A549 (cell line): ENCODE measurements at regions not wholly inside any gene's neighbourhood (a gene's known extent, or its start where the extent isn't known, plus 50 kb on each side); places are given as distances from the start of the nearest gene placed in this dataset.

Source experiments
- ATAC-seq, 2 experiments: fragments of 200-7000 bp in 1 of 2; fragments of >200 bp in 1 of 2; cut with Nextera tagmentation in 1 of 2; cut with Tn5 transposase in 1 of 2; 3 replicates each; pipeline versions ENCODE4 v1.8.0 to v1.9.1; 2018 to 2020; ENCODE audit warnings: mild to moderate bottlenecking in 1 of 2, moderate library complexity in 1 of 2
- CTCF ChIA-PET: fragments of 300-600 bp; sonication (Branson Sonifier 250); formaldehyde crosslinking; extraction: SDS; loops from one replicate; lab custom pipeline; 2021; ENCODE audit warnings: antibody characterized with exemption, inconsistent platforms; lab: Yijun Ruan, JAX
- POLR2A ChIA-PET: fragments of 350-600 bp; formaldehyde crosslinking; extraction: SDS; loops from one replicate; lab custom pipeline; 2021; ENCODE audit warnings: antibody characterized with exemption, inconsistent platforms; lab: Yijun Ruan, JAX
- DNase-seq, 2 experiments: peaks; one replicate each; pipeline versions ENCODE4 v3.0.0 to v3.0.0-alpha.2; 2011 to 2016; ENCODE audit warnings: low read depth in 1 of 2, low spot score in 1 of 2
- FAIRE-seq: peaks from 2 replicates; lab custom pipeline; 2011; peaks lifted over from hg19 to GRCh38; lab: Jason Lieb, UNC
- H3K27ac ChIP-seq, 2 experiments: fragments of >200 bp; sonication (Bioruptor Twin); formaldehyde crosslinking; 3 replicates each; pipeline ENCODE4 v1.5.1; 2016 to 2017
- H3K4me1 ChIP-seq: fragments of >200 bp; sonication (Bioruptor Twin); formaldehyde crosslinking; 3 replicates; pipeline ENCODE4 v1.6.1; 2016
- H3K4me2 ChIP-seq: fragments of >200 bp; sonication (Bioruptor Twin); formaldehyde crosslinking; 3 replicates; pipeline ENCODE4 v1.6.1; 2016
- H3K4me3 ChIP-seq: fragments of >200 bp; sonication (Bioruptor Twin); formaldehyde crosslinking; 3 replicates; pipeline ENCODE4 v1.5.1; 2016
- H3K9me3 ChIP-seq: fragments of >200 bp; sonication (Bioruptor Twin); formaldehyde crosslinking; 3 replicates; pipeline ENCODE4 v1.6.1; 2016
- CEBPB ChIP-seq, 2 experiments: fragments of >200 bp in 1 of 2; sonication (Bioruptor Twin) in 1 of 2; formaldehyde crosslinking in 1 of 2; IDR thresholded peaks; 2 replicates each; pipeline ENCODE4 v1.6.1; 2012 to 2016
- CHD2 ChIP-seq: fragments of 150-350 bp; IDR thresholded peaks from 2 replicates; pipeline ENCODE4 v1.6.1; 2014; ENCODE audit warnings: low read length; ENCODE audit not compliant: partially characterized antibody
- CHD4 ChIP-seq: fragments of 200-600 bp; sonication (generic); IDR thresholded peaks from 2 replicates; pipeline ENCODE4 v1.6.1; 2016; ENCODE audit warnings: antibody characterized with exemption, mild to moderate bottlenecking, borderline replicate concordance
- CTCF ChIP-seq: fragments of >200 bp; sonication (Bioruptor Twin); formaldehyde crosslinking; IDR thresholded peaks from 3 replicates; pipeline ENCODE4 v1.5.1; 2016
- EHF ChIP-seq: fragments of 250-450 bp; sonication (Bioruptor Pico); IDR thresholded peaks from 2 replicates; pipeline ENCODE4 v1.5.0; 2020; ENCODE audit warnings: mild to moderate bottlenecking
- FOSL2 ChIP-seq, 2 experiments: fragments of 450-650 bp in 1 of 2; fragments of >200 bp in 1 of 2; sonication (Bioruptor Twin) in 1 of 2; formaldehyde crosslinking; IDR thresholded peaks; 2 replicates each; pipeline versions ENCODE4 v1.5.0 to v1.6.1; 2016 to 2020; ENCODE audit warnings: mild to moderate bottlenecking in 1 of 2, moderate library complexity in 1 of 2
- FOXS1 ChIP-seq: fragments of 250-450 bp; sonication (Bioruptor Pico); IDR thresholded peaks from 2 replicates; pipeline ENCODE4 v1.5.0; 2020; ENCODE audit warnings: mild to moderate bottlenecking, moderate library complexity
- GATA3 ChIP-seq: IDR thresholded peaks from 2 replicates; pipeline ENCODE4 v1.6.1; 2012; ENCODE audit warnings: borderline replicate concordance
- HDAC2 ChIP-seq: fragments of 200-600 bp; sonication (generic); IDR thresholded peaks from 2 replicates; pipeline ENCODE4 v1.6.1; 2016
- HEYL ChIP-seq: fragments of 250-450 bp; sonication (Bioruptor Pico); IDR thresholded peaks from 2 replicates; pipeline ENCODE4 v1.8.0; 2021; ENCODE audit warnings: mild to moderate bottlenecking, moderate library complexity
- HOXA7 ChIP-seq: fragments of 250-450 bp; sonication (Bioruptor Pico); IDR thresholded peaks from 2 replicates; pipeline ENCODE4 v1.5.0; 2020; ENCODE audit warnings: mild to moderate bottlenecking, moderate library complexity
- KDM1A ChIP-seq: fragments of 200-600 bp; sonication (generic); IDR thresholded peaks from 2 replicates; pipeline ENCODE4 v1.6.1; 2016; ENCODE audit warnings: low read depth, mild to moderate bottlenecking
- KDM5A ChIP-seq: fragments of 200-600 bp; sonication (generic); IDR thresholded peaks from 2 replicates; pipeline ENCODE4 v1.6.1; 2016; ENCODE audit warnings: antibody characterized with exemption, mild to moderate bottlenecking
- MAX ChIP-seq: IDR thresholded peaks from 2 replicates; pipeline ENCODE4 v1.6.1; 2012
- MAZ ChIP-seq: fragments of 150-350 bp; IDR thresholded peaks from 2 replicates; pipeline ENCODE4 v1.6.1; 2014; ENCODE audit warnings: antibody characterized with exemption, low read depth, low read length, borderline replicate concordance
- MYC ChIP-seq: IDR thresholded peaks from 2 replicates; pipeline ENCODE4 v1.6.1; 2012; ENCODE audit warnings: mild to moderate bottlenecking, inconsistent platforms, low read length, improper control_type of control experiment, borderline replicate concordance
- NFE2L2 ChIP-seq: fragments of 150-350 bp; conservative IDR thresholded peaks from 2 replicates; pipeline ENCODE4 v1.6.1; 2014; ENCODE audit warnings: low read length
- NPAS2 ChIP-seq: fragments of 250-450 bp; sonication (Bioruptor Pico); IDR thresholded peaks from 2 replicates; pipeline ENCODE4 v1.8.0; 2022; ENCODE audit warnings: mild to moderate bottlenecking, moderate library complexity, borderline replicate concordance
- POLR2AphosphoS2 ChIP-seq: conservative IDR thresholded peaks from 2 replicates; pipeline ENCODE4 v1.6.1; 2012; ENCODE audit warnings: low read length, improper control_type of control experiment, inconsistent platforms
- RAD21 ChIP-seq, 2 experiments: fragments of >200 bp in 1 of 2; sonication (Bioruptor Twin) in 1 of 2; formaldehyde crosslinking in 1 of 2; IDR thresholded peaks in 1 of 2; conservative IDR thresholded peaks in 1 of 2; 2 replicates in 1 of 2; 3 replicates in 1 of 2; pipeline ENCODE4 v1.6.1; 2012 to 2018; ENCODE audit warnings: inconsistent platforms in 1 of 2
- RARB ChIP-seq: fragments of 250-450 bp; sonication (Bioruptor Pico); IDR thresholded peaks from 2 replicates; pipeline ENCODE4 v1.8.0; 2021; ENCODE audit warnings: mild to moderate bottlenecking, moderate library complexity
- RFX5 ChIP-seq: fragments of 450-650 bp; IDR thresholded peaks from 2 replicates; pipeline ENCODE4 v1.7.1; 2014; ENCODE audit warnings: antibody characterized with exemption, mild to moderate bottlenecking, moderate library complexity
- RNF2 ChIP-seq: fragments of 200-600 bp; sonication (generic); IDR thresholded peaks from 2 replicates; pipeline ENCODE4 v1.6.1; 2016; ENCODE audit warnings: low read depth, mild to moderate bottlenecking, antibody characterized with exemption, moderate library complexity, borderline replicate concordance
- SMC3 ChIP-seq: fragments of >200 bp; sonication (Bioruptor Twin); formaldehyde crosslinking; IDR thresholded peaks from 3 replicates; pipeline ENCODE4 v1.6.1; 2018; ENCODE audit warnings: inconsistent platforms
- TFCP2L1 ChIP-seq: fragments of 250-450 bp; sonication (Bioruptor Pico); IDR thresholded peaks from 2 replicates; pipeline ENCODE4 v1.5.0; 2021; ENCODE audit warnings: mild to moderate bottlenecking
- ZNF302 ChIP-seq: fragments of 250-450 bp; sonication (Bioruptor Pico); IDR thresholded peaks from 2 replicates; pipeline ENCODE4 v1.9.0; 2021; ENCODE audit warnings: inconsistent platforms, mild to moderate bottlenecking, moderate library complexity
- WGBS: methylation state at CpG from one replicate; pipeline ENCODE4 v1.1.6; 2017; ENCODE audit errors: missing lambda C conversion rate; 5-methylcytosine and 5-hydroxymethylcytosine counted together
- TF ChIP-seq, protein P1 (sequence below): fragments of >200 bp; sonication (Bioruptor Twin); formaldehyde crosslinking; IDR thresholded peaks from 3 replicates; pipeline ENCODE4 v1.6.1; 2016
- TF ChIP-seq, protein P2 (sequence below): fragments of 250-450 bp; sonication (Bioruptor Pico); IDR thresholded peaks from 2 replicates; pipeline ENCODE4 v1.5.0; 2020; ENCODE audit warnings: low read depth, mild to moderate bottlenecking, moderate library complexity
- TF ChIP-seq, protein P3 (sequence below): IDR thresholded peaks from 2 replicates; pipeline ENCODE4 v1.6.1; 2012

DNA sequence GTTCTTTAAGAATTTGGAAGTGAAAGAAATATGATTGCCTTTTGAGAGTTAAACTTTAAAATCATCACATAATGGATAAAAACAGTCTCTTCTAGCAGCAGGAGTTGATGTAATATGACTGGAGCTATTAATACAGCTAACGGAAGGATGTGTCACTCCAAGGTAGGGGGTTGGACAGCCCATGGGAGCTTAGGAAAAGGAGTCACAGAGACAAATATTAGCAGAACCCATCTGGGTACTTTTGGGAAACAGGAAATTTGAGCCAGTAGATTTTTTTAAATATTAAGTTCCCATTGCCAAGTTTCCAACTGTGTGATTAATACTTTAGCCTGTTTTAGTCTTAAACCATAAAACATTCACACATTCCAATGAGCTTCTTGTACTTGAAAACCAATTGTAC, 164.7 kb upstream of the RIMS1 start:
- FAIRE-seq (no peak), ATAC-seq (no peak), DNase-seq (no peak)
- Histone ChIP-seq H3K4me1 (no peaks in the 10 kb centered on the region), H3K4me2 (no peak overlapping the region), H3K4me3 (no peak overlapping the region), H3K27ac (no peak overlapping the region), H3K9me3 (no peaks in the 10 kb centered on the region)
- ChIA-PET CTCF (no interaction called here), POLR2A (no interaction called here)
- 80% methylated on average over 1 of the region's 1 CpG for WGBS
- TF ChIP-seq, protein P1, sequence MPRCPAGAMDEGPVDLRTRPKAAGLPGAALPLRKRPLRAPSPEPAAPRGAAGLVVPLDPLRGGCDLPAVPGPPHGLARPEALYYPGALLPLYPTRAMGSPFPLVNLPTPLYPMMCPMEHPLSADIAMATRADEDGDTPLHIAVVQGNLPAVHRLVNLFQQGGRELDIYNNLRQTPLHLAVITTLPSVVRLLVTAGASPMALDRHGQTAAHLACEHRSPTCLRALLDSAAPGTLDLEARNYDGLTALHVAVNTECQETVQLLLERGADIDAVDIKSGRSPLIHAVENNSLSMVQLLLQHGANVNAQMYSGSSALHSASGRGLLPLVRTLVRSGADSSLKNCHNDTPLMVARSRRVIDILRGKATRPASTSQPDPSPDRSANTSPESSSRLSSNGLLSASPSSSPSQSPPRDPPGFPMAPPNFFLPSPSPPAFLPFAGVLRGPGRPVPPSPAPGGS = no peak
- TF ChIP-seq CTCF (no peak), HDAC2 (no peak), RNF2 (no peak)

GRCh38 chr6:71722736-71723135, 163.6 kb upstream of the RIMS1 start:
- Histone ChIP-seq H3K4me2 (no peak overlapping the region), H3K4me1 (no peaks in the 10 kb centered on the region), H3K4me3 (no peak overlapping the region), H3K27ac (no peak overlapping the region), H3K9me3 (no peaks in the 10 kb centered on the region)
- DNase-seq (no peak), FAIRE-seq (no peak), ATAC-seq (no peak)
- WGBS = 3% methylated on average over 2 of the region's 2 CpGs
- TF ChIP-seq RFX5 (no peak), CHD4 (no peak), MAZ (no peak), CHD2 (no peak), NPAS2 (CRISPR knock-in tag) (no peak), MYC (no peak), TFCP2L1 (CRISPR knock-in tag) (no peak), MAX (no peak)
- TF ChIP-seq, protein P2, sequence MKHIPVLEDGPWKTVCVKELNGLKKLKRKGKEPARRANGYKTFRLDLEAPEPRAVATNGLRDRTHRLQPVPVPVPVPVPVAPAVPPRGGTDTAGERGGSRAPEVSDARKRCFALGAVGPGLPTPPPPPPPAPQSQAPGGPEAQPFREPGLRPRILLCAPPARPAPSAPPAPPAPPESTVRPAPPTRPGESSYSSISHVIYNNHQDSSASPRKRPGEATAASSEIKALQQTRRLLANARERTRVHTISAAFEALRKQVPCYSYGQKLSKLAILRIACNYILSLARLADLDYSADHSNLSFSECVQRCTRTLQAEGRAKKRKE (CRISPR knock-in tag) = no peak
- POLR2A ChIA-PET = no interaction called here
- CTCF ChIA-PET = interaction anchor here (0.9 kb wide), 1 partner anchor 9 kb away, joined by 3 read pairs; no protein-coding TSS in a partner anchor

DNA sequence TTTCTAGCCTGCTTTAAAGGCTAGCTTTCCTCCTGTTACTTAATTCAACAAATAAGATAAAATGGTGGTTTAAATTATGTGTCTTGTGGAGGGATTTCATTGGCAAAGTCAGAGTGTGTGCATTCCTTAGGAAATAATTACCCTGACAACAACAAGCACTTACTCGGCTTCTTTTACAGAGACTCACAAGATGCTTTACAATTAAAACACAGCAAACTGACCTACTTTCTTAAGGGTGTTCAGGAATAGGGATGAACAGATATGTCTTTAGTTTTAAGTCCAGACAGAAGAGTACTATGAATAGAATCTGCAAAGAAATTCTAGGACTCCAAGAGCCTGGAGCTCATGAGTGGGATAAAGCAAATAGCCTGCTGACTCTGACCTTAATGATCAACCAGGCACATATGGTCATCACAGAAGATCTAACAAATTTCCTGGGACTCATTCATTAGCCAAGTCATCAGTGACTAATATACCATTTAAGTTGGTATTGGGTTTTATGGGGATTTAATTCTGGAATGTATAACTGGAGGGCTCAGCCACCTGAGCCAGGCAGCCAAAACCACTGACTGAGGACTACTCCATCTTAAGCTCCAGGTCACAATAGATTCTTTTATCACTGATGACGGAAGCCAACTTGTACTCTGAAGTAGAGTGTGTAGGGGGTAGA, 161.8 kb upstream of the RIMS1 start:
- ATAC-seq = no peak
- ChIA-PET POLR2A (no interaction called here), CTCF (no interaction called here)
- no peak for TF ChIP-seq HEYL (CRISPR knock-in tag)
- TF ChIP-seq FOSL2 (IDR thresholded peaks at IDR 0.05) = no peak
- TF ChIP-seq FOSL2 (CRISPR knock-in tag; IDR thresholded peaks at IDR 0.05) = no peak
- TF ChIP-seq NFE2L2 = no peak
- TF ChIP-seq RAD21 (conservative IDR thresholded peaks at IDR 0.05 in 1 of 2, IDR thresholded peaks at IDR 0.05 in 1 of 2) = no peak
- no peak for TF ChIP-seq KDM1A
- TF ChIP-seq TFCP2L1 (CRISPR knock-in tag) = no peak
- no peak for TF ChIP-seq EHF (CRISPR knock-in tag)
- no peak for TF ChIP-seq POLR2AphosphoS2
- TF ChIP-seq GATA3 = no peak
- TF ChIP-seq SMC3 = no peak
- TF ChIP-seq, protein P3, sequence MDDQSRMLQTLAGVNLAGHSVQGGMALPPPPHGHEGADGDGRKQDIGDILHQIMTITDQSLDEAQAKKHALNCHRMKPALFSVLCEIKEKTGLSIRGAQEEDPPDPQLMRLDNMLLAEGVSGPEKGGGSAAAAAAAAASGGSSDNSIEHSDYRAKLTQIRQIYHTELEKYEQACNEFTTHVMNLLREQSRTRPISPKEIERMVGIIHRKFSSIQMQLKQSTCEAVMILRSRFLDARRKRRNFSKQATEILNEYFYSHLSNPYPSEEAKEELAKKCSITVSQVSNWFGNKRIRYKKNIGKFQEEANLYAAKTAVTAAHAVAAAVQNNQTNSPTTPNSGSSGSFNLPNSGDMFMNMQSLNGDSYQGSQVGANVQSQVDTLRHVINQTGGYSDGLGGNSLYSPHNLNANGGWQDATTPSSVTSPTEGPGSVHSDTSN = no peak
- TF ChIP-seq FOXS1 (CRISPR knock-in tag) = no peak
- TF ChIP-seq ZNF302 (CRISPR knock-in tag) = no peak
- TF ChIP-seq KDM5A = no peak
- TF ChIP-seq HOXA7 (CRISPR knock-in tag) = no peak
- no peak for TF ChIP-seq CEBPB (IDR thresholded peaks at IDR 0.05)
- TF ChIP-seq RARB = no peak
- TF ChIP-seq, all 56 proteins: peak for 0
- H3K4me3 ChIP-seq = no peak overlapping the region
- DNase-seq (no peak), FAIRE-seq (no peak)
- no peaks in the 10 kb centered on the region for H3K4me1 ChIP-seq
- WGBS = 36% methylated on average over 2 of the region's 2 CpGs
- H3K27ac ChIP-seq = no peak overlapping the region
- H3K4me2 ChIP-seq = no peak overlapping the region
- no peaks in the 10 kb centered on the region for H3K9me3 ChIP-seq
